ENCODE measurements at regions not wholly inside any gene's neighbourhood (a gene's known extent, or its start where the extent isn't known, plus 50 kb on each side); places are given as distances from the start of the nearest gene placed in this dataset.
A peak's percentile ranks its signal among the peaks of the same experiment; 100 is the strongest.

GRCh38 chr1:55326496-55327243, 111.5 kb upstream of the USP24 start:
- H3K4me1 ChIP-seq (ENCODE audit: insufficient read depth, poor library complexity, severe bottlenecking): peaks cover 16% of the 10 kb centered on the region
- no peak for TF ChIP-seq CTCF (IDR thresholded peaks at IDR 0.05; ENCODE audit: poor library complexity, severe bottlenecking)
- H3K27ac ChIP-seq (ENCODE audit: poor library complexity, severe bottlenecking): no peak overlapping the region
- no peaks in the 10 kb centered on the region for H3K9me3 ChIP-seq (ENCODE audit: severe bottlenecking)
- H3K27me3 ChIP-seq (ENCODE audit: insufficient read depth, poor library complexity, severe bottlenecking): no peaks in the 10 kb centered on the region
- no peaks in the 10 kb centered on the region for H3K36me3 ChIP-seq (ENCODE audit: low read depth)
- no peak for ATAC-seq (ENCODE audit: low read depth)
- DNase-seq (ENCODE audit: low spot score): no peak
- no peak overlapping the region for H3K4me3 ChIP-seq (ENCODE audit: severe bottlenecking)

GRCh38 chr1:55323760-55324159, 108.6 kb upstream of the USP24 start:
- TF ChIP-seq CTCF (IDR thresholded peaks at IDR 0.05; ENCODE audit: poor library complexity, severe bottlenecking): no peak
- no peaks in the 10 kb centered on the region for H3K9me3 ChIP-seq (ENCODE audit: severe bottlenecking)
- no peak for DNase-seq (ENCODE audit: low spot score)
- peaks cover 29% of the 10 kb centered on the region for H3K4me1 ChIP-seq (ENCODE audit: insufficient read depth, poor library complexity, severe bottlenecking)
- ATAC-seq (ENCODE audit: low read depth): no peak
- H3K27ac ChIP-seq (ENCODE audit: poor library complexity, severe bottlenecking): no peak overlapping the region
- H3K4me3 ChIP-seq (ENCODE audit: severe bottlenecking): no peak overlapping the region
- no peaks in the 10 kb centered on the region for H3K27me3 ChIP-seq (ENCODE audit: insufficient read depth, poor library complexity, severe bottlenecking)
- H3K36me3 ChIP-seq (ENCODE audit: low read depth): no peaks in the 10 kb centered on the region

GRCh38 chr1:55322842-55323241, 107.7 kb upstream of the USP24 start:
- Histone ChIP-seq H3K9me3 (ENCODE audit: severe bottlenecking) (no peaks in the 10 kb centered on the region), H3K4me1 (ENCODE audit: insufficient read depth, poor library complexity, severe bottlenecking) (peaks cover 29% of the 10 kb centered on the region), H3K36me3 (ENCODE audit: low read depth) (no peaks in the 10 kb centered on the region), H3K27ac (ENCODE audit: poor library complexity, severe bottlenecking) (peak overlapping the region; percentile 23), H3K4me3 (ENCODE audit: severe bottlenecking) (no peak overlapping the region), H3K27me3 (ENCODE audit: insufficient read depth, poor library complexity, severe bottlenecking) (no peaks in the 10 kb centered on the region)
- no peak for TF ChIP-seq CTCF (IDR thresholded peaks at IDR 0.05; ENCODE audit: poor library complexity, severe bottlenecking)
- no peak for DNase-seq (ENCODE audit: low spot score)
- ATAC-seq (ENCODE audit: low read depth): no peak

- Histone ChIP-seq H3K27me3 (ENCODE audit: insufficient read depth, poor library complexity, severe bottlenecking) (no peaks in the 10 kb centered on the region), H3K27ac (ENCODE audit: poor library complexity, severe bottlenecking) (peak overlapping the region; percentile 23), H3K4me3 (ENCODE audit: severe bottlenecking) (no peak overlapping the region), H3K4me1 (ENCODE audit: insufficient read depth, poor library complexity, severe bottlenecking) (peaks cover 29% of the 10 kb centered on the region), H3K36me3 (ENCODE audit: low read depth) (no peaks in the 10 kb centered on the region), H3K9me3 (ENCODE audit: severe bottlenecking) (no peaks in the 10 kb centered on the region)
- ATAC-seq (ENCODE audit: low read depth) (peak; percentile 75), DNase-seq (ENCODE audit: low spot score) (no peak)
- no peak for TF ChIP-seq CTCF (IDR thresholded peaks at IDR 0.05; ENCODE audit: poor library complexity, severe bottlenecking)
Measured at GRCh38 chr1:55321942-55322341, 106.8 kb upstream of the USP24 start.

- H3K9me3 ChIP-seq (ENCODE audit: severe bottlenecking): no peaks in the 10 kb centered on the region
- no peaks in the 10 kb centered on the region for H3K36me3 ChIP-seq (ENCODE audit: low read depth)
- DNase-seq (ENCODE audit: low spot score) (no peak), ATAC-seq (ENCODE audit: low read depth) (peak; percentile 45; the same call in 2 of the 3 replicates)
- H3K27me3 ChIP-seq (ENCODE audit: insufficient read depth, poor library complexity, severe bottlenecking): no peaks in the 10 kb centered on the region
- no peak for TF ChIP-seq CTCF (IDR thresholded peaks at IDR 0.05; ENCODE audit: poor library complexity, severe bottlenecking)
- peaks cover 29% of the 10 kb centered on the region for H3K4me1 ChIP-seq (ENCODE audit: insufficient read depth, poor library complexity, severe bottlenecking)
- no peak overlapping the region for H3K27ac ChIP-seq (ENCODE audit: poor library complexity, severe bottlenecking)
- H3K4me3 ChIP-seq (ENCODE audit: severe bottlenecking): no peak overlapping the region
Measured at GRCh38 chr1:55320891-55321290, 105.7 kb upstream of the USP24 start.

Data from RWPE2 (cell line).